GM10266 (cell line): ENCODE measurements at regions not wholly inside any gene's neighbourhood (a gene's known extent, or its start where the extent isn't known, plus 50 kb on each side); places are given as distances from the start of the nearest gene placed in this dataset.
"Not testable (repeated sequence)": the region's sequence is repeated elsewhere in the genome, so short reads cannot be mapped to it uniquely, and the experiment has no call there.

Experiments used
- DNase-seq: peaks from one replicate; pipeline ENCODE4 v3.0.0; 2012; ENCODE audit errors: extremely low spot score
- TF ChIP-seq, protein P1 (sequence below): IDR thresholded peaks from 2 replicates; pipeline ENCODE4 v1.5.1; 2012; ENCODE audit warnings: mild to moderate bottlenecking, low read depth; ENCODE audit not compliant: control insufficient read depth, insufficient read depth; ENCODE audit errors: missing control alignments

DNA sequence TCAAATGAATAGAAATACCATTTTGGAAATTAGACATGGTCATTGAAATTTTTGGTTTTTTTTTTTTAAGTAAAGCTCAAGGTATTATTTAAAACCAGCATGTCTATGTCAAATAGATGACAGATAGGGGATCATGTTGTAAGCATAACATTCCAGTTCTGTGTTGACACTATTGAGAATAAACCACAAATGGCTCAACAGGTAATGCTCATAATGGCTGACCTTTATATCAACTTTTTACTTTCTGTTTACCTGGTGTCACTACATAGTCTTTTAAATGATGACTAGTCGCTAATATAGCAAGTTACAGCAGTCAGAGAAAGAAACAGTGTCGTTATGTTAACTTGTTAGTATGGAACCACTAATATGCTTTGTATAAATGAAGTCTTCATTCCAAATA, 616.0 kb downstream of the GATA3 start:
- TF ChIP-seq, protein P1, sequence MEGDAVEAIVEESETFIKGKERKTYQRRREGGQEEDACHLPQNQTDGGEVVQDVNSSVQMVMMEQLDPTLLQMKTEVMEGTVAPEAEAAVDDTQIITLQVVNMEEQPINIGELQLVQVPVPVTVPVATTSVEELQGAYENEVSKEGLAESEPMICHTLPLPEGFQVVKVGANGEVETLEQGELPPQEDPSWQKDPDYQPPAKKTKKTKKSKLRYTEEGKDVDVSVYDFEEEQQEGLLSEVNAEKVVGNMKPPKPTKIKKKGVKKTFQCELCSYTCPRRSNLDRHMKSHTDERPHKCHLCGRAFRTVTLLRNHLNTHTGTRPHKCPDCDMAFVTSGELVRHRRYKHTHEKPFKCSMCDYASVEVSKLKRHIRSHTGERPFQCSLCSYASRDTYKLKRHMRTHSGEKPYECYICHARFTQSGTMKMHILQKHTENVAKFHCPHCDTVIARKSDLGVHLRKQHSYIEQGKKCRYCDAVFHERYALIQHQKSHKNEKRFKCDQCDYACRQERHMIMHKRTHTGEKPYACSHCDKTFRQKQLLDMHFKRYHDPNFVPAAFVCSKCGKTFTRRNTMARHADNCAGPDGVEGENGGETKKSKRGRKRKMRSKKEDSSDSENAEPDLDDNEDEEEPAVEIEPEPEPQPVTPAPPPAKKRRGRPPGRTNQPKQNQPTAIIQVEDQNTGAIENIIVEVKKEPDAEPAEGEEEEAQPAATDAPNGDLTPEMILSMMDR, result no peak
- DNase-seq, result no peak

DNA sequence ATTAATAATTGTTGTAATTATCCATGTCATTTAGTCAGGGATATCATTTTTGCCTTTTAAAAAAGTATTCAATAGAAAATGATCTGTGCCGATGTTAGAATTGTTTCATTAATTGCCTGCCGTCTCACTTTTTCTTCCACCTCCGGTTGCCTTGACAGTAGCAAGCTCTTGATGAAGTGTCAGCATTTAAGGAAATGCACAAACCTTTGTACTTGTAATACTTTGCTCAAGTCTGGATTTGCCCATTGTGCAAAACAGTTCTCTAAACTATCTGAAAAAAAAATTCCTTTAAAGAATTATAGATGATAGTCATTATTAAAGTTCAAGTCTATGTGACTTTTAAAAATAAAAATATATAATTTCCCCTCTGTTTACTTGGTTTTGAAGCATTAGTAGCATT, 619.7 kb downstream of the GATA3 start:
- DNase-seq, result no peak

DNA sequence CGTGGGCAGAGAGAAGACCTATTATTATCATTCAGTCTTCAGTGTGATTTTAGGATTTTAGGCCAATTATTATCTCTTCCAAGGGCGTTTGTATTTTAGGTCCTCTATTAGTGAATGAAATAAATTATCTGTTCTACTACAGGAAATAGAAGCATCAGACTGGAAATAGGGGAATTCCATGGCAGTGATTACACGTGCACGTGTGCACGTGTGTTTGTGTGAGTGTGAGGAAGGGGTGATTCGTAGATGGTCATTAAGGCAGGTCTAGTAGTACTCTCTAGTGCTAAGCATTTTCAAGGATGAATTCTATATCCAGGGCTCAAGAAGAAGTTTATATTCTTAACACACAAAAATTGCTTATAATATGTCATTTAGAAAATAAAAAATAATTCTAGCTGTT, 623.2 kb downstream of the GATA3 start:
- TF ChIP-seq, protein P1, result no peak
- DNase-seq, result no peak

More for the DNA sequence above, 619.7 kb downstream of the GATA3 start:
- TF ChIP-seq, protein P1, result no peak

DNA sequence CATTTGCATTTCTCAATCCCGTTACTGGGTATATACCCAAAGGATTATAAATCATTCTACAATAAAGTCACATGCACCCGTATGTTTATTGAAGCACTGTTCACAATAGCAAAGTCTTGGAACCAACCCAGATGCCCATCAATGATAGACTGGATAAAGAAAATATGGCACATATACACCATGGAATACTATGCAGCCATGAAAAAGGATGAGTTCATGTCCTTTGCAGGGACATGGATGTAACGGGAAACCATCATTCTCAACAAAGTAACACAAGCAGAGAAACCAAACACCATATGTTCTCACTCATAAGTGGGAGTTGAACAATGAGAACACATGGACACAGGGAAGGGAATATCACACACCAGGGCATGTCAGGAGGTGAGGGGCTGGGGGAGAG, 630.4 kb downstream of the GATA3 start:
- not testable (repeated sequence) for DNase-seq

DNA sequence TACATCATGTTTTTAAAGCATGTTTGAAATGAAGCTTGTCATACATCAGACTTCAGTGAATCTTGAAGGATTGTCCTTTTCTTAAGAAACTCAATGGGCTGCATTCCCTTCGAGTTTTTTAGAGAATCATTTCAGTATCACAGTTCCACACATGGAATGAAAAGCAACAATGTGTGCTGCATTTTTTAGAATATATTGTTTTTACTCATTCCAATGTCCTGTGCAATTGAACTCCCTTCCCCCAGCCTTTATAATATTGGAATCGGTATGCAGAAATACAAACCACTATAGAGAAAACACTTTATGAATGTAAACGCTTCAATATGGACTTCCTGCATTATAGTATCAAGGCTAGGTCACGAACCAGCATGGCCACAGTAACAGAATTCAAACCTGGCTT, 634.4 kb downstream of the GATA3 start:
- TF ChIP-seq, protein P1, result no peak
- DNase-seq, result no peak

DNA sequence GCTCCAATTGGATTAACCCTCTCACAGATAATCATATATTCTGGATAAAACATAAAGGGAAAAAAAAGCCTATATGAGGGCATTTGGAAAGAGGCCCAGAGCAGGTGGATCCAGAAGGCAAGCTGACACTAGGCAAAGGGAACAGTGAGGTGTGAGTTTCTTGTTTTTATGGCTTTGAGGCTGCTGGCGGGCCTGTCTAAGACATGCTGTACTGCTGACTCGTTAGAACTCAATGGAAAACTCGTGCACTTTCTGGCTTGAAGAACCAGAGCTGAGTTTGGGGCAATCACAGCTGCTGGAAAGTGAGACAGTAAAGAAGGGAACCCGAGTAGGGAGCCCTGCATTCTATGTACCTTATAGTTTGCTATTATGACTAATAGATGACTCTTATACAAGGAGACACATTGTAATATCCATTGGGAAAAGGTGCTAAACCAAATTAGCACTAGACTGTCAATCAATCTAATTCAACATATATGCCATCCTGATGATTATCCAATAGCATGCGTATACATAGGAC, 637.1 kb downstream of the GATA3 start:
- DNase-seq, result no peak
- TF ChIP-seq, protein P1, result no peak

DNA sequence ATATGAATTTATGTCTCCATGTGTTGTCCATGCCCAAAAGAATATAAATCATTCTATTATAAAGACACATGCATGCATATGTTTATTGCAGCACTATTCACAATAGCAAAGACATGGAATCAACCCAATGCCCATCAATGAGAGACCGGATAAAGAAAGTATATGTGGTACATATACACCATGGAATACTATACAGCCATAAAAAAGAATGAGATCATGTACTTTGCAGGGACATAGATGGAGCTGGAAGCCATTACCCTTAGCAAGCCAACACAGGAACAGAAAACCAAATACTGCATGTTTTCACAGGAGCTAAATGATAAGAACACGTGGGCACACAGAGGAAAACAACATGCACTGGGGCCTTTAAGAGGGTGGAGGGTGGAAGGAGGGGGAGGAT, 639.1 kb downstream of the GATA3 start:
- DNase-seq, result not testable (repeated sequence)

DNA sequence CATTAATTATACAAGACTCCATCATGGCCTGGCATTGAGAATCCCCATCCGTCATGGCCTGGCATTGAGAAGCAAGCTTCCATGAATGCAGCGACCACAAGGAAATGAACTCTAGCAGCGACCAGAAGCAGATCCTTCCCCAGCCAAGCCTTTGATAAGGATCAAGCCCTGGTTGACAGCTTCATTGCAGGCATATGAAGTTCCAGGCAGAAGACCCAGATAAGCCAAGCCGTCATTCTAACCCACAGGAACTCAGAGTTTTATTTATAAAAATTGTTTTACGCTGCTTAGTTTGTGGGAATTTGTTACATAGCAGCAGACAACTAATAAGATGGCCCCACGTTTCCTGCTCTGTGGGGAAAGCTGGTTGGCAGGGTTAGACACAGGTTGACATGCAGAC, 642.3 kb downstream of the GATA3 start:
- TF ChIP-seq, protein P1, result no peak
- DNase-seq, result no peak

DNA sequence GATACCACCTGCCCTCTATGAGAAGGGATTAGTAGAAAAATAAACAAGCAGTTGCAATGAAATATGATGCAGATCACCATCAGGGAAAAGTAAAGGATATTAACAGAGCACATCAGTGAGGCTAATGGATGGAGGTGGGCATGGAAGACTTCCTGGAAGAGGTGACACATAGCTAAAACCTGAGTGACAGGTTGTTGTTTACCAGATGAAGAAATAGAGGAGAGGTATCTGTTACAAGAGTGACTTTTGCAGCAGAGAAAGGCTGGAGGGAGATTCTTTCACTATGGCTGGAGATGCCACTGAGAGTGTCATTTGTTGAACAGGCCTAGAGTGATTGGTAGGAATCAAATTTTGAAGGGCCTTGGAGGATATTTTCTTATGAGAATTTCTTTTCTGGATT, 646.2 kb downstream of the GATA3 start:
- TF ChIP-seq, protein P1, result no peak
- no peak for DNase-seq
